GM12878 (cell line): ENCODE measurements at regions not wholly inside any gene's neighbourhood (a gene's known extent, or its start where the extent isn't known, plus 50 kb on each side); places are given as distances from the start of the nearest gene placed in this dataset.

ENCODE experiments used
- EP300 ChIP-seq, 2 experiments: fragments of 150-350 bp in 1 of 2; IDR thresholded peaks; 2 replicates each; pipeline ENCODE4 v1.6.1; 2011 to 2012; ENCODE audit warnings: low read depth in 2 of 2, low read length in 2 of 2, borderline replicate concordance in 1 of 2, improper control_type of control experiment in 1 of 2, inconsistent platforms in 1 of 2; ENCODE audit not compliant: control insufficient read depth in 1 of 2
- FOS ChIP-seq: IDR thresholded peaks from 3 replicates; pipeline ENCODE4 v1.6.1; 2011; ENCODE audit warnings: borderline replicate concordance; ENCODE audit not compliant: insufficient read length; ENCODE audit errors: extremely low read depth
- POLR2AphosphoS5 ChIP-seq: IDR thresholded peaks from 2 replicates; pipeline ENCODE4 v1.6.1; 2011; ENCODE audit warnings: mild to moderate bottlenecking, low read length, inconsistent platforms
- RFX5 ChIP-seq: IDR thresholded peaks from 2 replicates; pipeline ENCODE4 v1.6.1; 2011; ENCODE audit warnings: low read depth, low read length, improper control_type of control experiment
- TF ChIP-seq, protein P1 (sequence below), 3 experiments: IDR thresholded peaks in 2 of 3; conservative IDR thresholded peaks in 1 of 3; 2 replicates each; pipeline ENCODE4 v1.5.1; 2011; ENCODE audit warnings: low read depth in 3 of 3, low read length in 3 of 3, mild to moderate bottlenecking in 3 of 3, control low read depth in 2 of 3, moderate library complexity in 2 of 3, inconsistent platforms in 1 of 3, mixed read lengths in 1 of 3; ENCODE audit not compliant: control insufficient read depth in 2 of 3, insufficient read depth in 1 of 3; ENCODE audit errors: extremely low read depth in 1 of 3
- TF ChIP-seq, protein P2 (sequence below): fragments of 150-350 bp; IDR thresholded peaks from 2 replicates; pipeline ENCODE4 v1.6.1; 2014; ENCODE audit warnings: mild to moderate bottlenecking, low read depth, low read length
- TF ChIP-seq, protein P3 (sequence below): IDR thresholded peaks from 2 replicates; pipeline ENCODE4 v1.6.1; 2012; ENCODE audit warnings: low read length, inconsistent platforms

DNA sequence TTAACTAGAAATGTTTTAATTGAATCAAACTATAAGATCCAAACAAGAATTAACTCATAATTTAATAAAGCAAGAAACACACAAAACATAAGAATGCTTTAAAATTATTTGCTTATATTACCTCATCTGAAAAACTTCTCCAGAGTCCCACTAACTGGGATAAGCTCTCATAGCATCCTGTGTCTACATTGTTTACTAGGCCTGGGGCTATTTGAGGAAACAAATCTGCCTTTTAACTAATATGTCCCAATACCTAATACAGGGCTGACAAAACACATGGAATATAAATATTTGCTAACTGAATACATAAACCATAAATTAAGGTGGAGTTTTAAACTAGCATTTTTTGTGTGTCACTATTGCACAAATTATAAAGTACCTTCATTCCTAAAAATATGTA is 1399.8 kb upstream of the SLC10A2 start:
- TF ChIP-seq FOS (no peak), EP300 (IDR thresholded peaks at IDR 0.05; ENCODE audit: borderline replicate concordance in 1 of 2, control insufficient read depth in 1 of 2, low read depth in 2 of 2, low read length in 2 of 2) (no peak), POLR2AphosphoS5 (no peak), RFX5 (no peak)
- TF ChIP-seq, protein P1, sequence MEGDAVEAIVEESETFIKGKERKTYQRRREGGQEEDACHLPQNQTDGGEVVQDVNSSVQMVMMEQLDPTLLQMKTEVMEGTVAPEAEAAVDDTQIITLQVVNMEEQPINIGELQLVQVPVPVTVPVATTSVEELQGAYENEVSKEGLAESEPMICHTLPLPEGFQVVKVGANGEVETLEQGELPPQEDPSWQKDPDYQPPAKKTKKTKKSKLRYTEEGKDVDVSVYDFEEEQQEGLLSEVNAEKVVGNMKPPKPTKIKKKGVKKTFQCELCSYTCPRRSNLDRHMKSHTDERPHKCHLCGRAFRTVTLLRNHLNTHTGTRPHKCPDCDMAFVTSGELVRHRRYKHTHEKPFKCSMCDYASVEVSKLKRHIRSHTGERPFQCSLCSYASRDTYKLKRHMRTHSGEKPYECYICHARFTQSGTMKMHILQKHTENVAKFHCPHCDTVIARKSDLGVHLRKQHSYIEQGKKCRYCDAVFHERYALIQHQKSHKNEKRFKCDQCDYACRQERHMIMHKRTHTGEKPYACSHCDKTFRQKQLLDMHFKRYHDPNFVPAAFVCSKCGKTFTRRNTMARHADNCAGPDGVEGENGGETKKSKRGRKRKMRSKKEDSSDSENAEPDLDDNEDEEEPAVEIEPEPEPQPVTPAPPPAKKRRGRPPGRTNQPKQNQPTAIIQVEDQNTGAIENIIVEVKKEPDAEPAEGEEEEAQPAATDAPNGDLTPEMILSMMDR (IDR thresholded peaks at IDR 0.05 in 2 of 3, conservative IDR thresholded peaks at IDR 0.05 in 1 of 3; ENCODE audit: control insufficient read depth in 2 of 3, extremely low read depth in 1 of 3, insufficient read depth in 1 of 3, low read depth in 3 of 3, low read length in 3 of 3): no peak
- TF ChIP-seq, protein P2, sequence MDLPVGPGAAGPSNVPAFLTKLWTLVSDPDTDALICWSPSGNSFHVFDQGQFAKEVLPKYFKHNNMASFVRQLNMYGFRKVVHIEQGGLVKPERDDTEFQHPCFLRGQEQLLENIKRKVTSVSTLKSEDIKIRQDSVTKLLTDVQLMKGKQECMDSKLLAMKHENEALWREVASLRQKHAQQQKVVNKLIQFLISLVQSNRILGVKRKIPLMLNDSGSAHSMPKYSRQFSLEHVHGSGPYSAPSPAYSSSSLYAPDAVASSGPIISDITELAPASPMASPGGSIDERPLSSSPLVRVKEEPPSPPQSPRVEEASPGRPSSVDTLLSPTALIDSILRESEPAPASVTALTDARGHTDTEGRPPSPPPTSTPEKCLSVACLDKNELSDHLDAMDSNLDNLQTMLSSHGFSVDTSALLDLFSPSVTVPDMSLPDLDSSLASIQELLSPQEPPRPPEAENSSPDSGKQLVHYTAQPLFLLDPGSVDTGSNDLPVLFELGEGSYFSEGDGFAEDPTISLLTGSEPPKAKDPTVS: no peak
- TF ChIP-seq, protein P3, sequence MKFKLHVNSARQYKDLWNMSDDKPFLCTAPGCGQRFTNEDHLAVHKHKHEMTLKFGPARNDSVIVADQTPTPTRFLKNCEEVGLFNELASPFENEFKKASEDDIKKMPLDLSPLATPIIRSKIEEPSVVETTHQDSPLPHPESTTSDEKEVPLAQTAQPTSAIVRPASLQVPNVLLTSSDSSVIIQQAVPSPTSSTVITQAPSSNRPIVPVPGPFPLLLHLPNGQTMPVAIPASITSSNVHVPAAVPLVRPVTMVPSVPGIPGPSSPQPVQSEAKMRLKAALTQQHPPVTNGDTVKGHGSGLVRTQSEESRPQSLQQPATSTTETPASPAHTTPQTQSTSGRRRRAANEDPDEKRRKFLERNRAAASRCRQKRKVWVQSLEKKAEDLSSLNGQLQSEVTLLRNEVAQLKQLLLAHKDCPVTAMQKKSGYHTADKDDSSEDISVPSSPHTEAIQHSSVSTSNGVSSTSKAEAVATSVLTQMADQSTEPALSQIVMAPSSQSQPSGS: no peak
